ENCODE measurements at regions not wholly inside any gene's neighbourhood (a gene's known extent, or its start where the extent isn't known, plus 50 kb on each side); places are given as distances from the start of the nearest gene placed in this dataset.

DNA sequence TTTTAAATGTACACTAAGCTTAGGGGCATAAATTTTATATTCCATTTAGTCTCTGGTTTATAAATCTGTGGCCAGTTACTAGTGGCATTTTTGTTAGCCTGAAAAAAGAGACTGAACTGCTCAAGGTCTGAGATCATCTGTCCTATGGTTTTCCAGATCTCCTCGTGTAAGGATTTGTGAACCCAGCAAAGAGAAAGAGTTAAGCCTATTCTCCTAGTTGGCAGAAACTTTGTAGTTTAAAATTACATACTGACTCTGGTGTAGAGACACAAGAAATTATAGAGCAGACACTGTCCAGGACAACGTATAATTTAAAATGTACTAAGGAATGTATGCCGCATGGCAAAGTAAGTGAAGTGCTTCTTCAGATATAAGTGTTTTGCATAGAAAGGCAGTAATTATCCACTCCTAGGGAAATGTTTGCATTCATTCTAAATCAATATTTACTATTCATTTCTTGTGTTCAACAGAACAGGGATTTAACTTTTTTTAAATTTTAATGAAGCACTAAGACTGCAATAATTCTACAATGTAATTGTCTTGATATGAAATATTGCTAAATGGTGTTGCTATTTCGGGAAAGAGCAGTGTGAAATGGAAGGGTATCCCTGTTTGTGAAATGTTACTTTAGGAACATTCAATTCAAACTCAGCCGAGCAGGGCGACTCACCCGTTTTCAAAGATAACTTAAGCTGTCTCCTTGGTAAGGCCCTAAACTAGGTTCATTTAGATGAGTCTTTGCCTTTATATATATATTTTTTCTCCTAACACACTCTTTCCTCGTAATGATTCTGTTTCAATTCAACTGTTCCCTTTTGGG, 508.4 kb upstream of the ZEB2 start:
- no peak for DNase-seq
- no peaks in the 10 kb centered on the region for H3K4me1 ChIP-seq (replicated peaks in 1 of 2)
- WGBS, 4 donors = 81 to 90% (median 83%) methylated on average over 8 of the region's 8 CpGs
- no peak overlapping the region for H3K4me3 ChIP-seq
- TF ChIP-seq, protein P1, sequence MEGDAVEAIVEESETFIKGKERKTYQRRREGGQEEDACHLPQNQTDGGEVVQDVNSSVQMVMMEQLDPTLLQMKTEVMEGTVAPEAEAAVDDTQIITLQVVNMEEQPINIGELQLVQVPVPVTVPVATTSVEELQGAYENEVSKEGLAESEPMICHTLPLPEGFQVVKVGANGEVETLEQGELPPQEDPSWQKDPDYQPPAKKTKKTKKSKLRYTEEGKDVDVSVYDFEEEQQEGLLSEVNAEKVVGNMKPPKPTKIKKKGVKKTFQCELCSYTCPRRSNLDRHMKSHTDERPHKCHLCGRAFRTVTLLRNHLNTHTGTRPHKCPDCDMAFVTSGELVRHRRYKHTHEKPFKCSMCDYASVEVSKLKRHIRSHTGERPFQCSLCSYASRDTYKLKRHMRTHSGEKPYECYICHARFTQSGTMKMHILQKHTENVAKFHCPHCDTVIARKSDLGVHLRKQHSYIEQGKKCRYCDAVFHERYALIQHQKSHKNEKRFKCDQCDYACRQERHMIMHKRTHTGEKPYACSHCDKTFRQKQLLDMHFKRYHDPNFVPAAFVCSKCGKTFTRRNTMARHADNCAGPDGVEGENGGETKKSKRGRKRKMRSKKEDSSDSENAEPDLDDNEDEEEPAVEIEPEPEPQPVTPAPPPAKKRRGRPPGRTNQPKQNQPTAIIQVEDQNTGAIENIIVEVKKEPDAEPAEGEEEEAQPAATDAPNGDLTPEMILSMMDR (IDR thresholded peaks at IDR 0.05) = no peak
- no peak for TF ChIP-seq POLR2A (IDR thresholded peaks at IDR 0.05)
- H3K27me3 ChIP-seq = no peaks in the 10 kb centered on the region
- H3K27ac ChIP-seq = no peak overlapping the region
- H3K9me3 ChIP-seq (replicated peaks in 1 of 3) = no peaks in the 10 kb centered on the region
- H3K36me3 ChIP-seq (replicated peaks in 1 of 2) = no peaks in the 10 kb centered on the region
- intact Hi-C loops (cut with DNase I) = no loop called here

DNA sequence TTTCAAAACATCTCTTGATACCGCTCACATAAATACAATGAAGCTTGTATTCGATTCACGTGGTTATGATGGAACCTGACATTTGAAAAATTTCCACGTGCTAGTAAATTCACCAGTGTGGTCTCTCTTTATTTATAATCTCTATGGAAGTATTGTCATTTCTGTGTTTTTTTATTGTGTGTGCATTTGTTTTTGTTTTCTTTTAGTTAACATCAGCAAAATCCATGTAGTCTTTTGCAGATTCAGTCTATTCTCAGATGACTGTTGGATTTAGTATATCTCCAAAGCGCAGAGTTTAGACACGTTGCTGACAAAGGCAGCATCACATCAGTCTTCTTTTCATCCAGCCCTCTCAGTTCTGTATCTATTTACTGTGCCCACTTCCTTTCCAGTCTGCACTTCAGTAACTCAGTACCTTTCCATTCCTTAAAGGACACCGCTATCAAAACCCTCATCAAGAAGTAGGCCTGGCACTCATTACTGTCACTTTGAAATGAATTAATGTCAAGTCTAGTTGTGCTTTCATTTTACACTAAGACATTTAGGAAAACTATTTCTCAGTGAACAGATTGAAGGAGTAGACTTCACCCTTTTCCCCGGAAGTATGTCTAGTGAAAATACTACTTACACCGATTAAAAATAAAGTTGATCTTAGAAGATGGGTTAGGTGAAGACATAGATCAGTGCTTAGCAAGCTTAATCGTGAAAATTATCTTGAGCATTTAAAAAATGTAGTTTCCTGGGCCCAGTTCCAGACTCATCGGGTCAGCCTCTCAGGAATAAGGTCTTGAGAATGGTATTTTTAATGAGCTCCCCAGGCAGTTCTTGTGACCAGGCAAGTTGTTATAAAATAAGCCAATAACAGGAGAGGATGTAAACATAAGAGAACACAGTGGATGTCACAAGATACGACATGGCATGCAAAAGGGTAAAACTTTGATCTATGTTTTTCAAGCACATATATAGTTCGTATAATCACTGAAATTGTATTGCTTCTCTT, 506.8 kb upstream of the ZEB2 start:
- Histone ChIP-seq H3K4me1 (replicated peaks in 1 of 2) (no peaks in the 10 kb centered on the region), H3K27me3 (no peaks in the 10 kb centered on the region), H3K36me3 (replicated peaks in 1 of 2) (no peaks in the 10 kb centered on the region), H3K9me3 (replicated peaks in 1 of 3) (no peaks in the 10 kb centered on the region), H3K27ac (no peak overlapping the region), H3K4me3 (no peak overlapping the region)
- no peak for TF ChIP-seq POLR2A (IDR thresholded peaks at IDR 0.05)
- TF ChIP-seq, protein P1 (IDR thresholded peaks at IDR 0.05) = no peak
- 80 to 83% (median 82%) methylated on average over 13 of the region's 13 CpGs for WGBS, 4 donors
- DNase-seq = no peak
- intact Hi-C loops (cut with DNase I) = no loop called here

DNA sequence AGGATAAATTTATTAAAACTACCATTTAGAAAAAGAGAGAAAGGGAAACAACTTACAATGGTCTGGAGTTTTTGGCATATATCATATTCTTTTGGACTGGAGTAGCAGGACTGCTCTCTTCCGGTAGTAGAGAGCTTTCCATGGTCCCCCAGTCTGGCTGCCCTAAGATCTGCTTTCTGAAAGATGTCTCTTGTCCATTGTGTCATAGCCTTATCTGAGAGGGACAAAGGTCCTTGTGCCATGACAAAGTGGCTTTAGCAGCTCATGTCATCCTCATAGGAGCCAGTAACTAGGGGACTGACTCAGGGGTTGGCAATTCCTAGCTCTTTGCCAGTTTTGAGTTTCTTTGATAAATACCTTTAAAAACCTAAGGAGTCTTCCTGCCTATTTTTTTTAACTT, 505.5 kb upstream of the ZEB2 start:
- no peaks in the 10 kb centered on the region for H3K9me3 ChIP-seq (replicated peaks in 1 of 3)
- DNase-seq = no peak
- no peaks in the 10 kb centered on the region for H3K27me3 ChIP-seq
- no peaks in the 10 kb centered on the region for H3K4me1 ChIP-seq (replicated peaks in 1 of 2)
- intact Hi-C loops (cut with DNase I) = no loop called here
- TF ChIP-seq, protein P1 (IDR thresholded peaks at IDR 0.05) = no peak
- TF ChIP-seq POLR2A (IDR thresholded peaks at IDR 0.05) = no peak
- no peak overlapping the region for H3K27ac ChIP-seq
- no peaks in the 10 kb centered on the region for H3K36me3 ChIP-seq (replicated peaks in 1 of 2)
- 85 to 96% (median 91%) methylated on average over 1 of the region's 1 CpG for WGBS, 4 donors
- H3K4me3 ChIP-seq = no peak overlapping the region

DNA sequence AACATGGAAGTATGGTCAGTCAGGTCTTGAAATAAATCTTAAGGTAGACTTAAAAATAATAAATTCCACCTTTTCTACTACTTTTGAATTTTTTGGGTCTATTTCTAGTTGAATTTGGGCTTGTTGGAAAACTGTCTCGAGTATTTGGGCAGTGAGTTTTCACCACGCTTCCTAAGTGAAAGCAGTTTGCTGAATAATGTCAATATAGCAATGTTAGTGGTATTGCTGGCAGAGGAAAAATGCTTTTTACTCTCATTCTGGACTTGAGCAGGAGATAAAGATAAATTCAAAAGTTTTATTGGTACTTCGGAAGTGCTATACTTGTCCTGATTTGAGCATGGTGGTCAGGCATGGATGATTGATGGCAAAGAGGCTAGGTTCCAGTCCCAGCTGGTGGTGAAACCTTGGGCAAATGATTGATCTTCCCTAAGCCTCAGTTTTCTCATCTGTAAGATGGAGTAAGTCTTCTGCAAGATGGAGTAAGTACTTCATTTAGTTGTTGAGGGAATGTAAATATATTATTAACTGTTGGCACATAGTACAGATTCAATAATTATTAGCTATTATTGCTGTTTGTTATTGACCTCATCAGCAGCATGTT, 503.5 kb upstream of the ZEB2 start:
- Histone ChIP-seq H3K27me3 (no peaks in the 10 kb centered on the region), H3K4me1 (replicated peaks in 1 of 2) (no peaks in the 10 kb centered on the region), H3K9me3 (replicated peaks in 1 of 3) (no peaks in the 10 kb centered on the region), H3K36me3 (replicated peaks in 1 of 2) (no peaks in the 10 kb centered on the region), H3K27ac (no peak overlapping the region), H3K4me3 (no peak overlapping the region)
- TF ChIP-seq POLR2A (IDR thresholded peaks at IDR 0.05) = no peak
- TF ChIP-seq, protein P1 (IDR thresholded peaks at IDR 0.05) = no peak
- intact Hi-C loops (cut with DNase I) = no loop called here
- WGBS, 4 donors = 86 to 94% (median 89%) methylated on average over 3 of the region's 3 CpGs
- DNase-seq = no peak
